Posterior vena cava (tissue), 2 donors: ENCODE measurements at regions not wholly inside any gene's neighbourhood (a gene's known extent, or its start where the extent isn't known, plus 50 kb on each side); places are given as distances from the start of the nearest gene placed in this dataset.
"Not testable (repeated sequence)": the region's sequence is repeated elsewhere in the genome, so short reads cannot be mapped to it uniquely, and the experiment has no call there.

Experiments
- DNase-seq: peaks from one replicate; pipeline ENCODE4 v3.0.0-alpha.2; 2020; ENCODE audit warnings: low spot score
- intact Hi-C, 2 donors: fragments of 100-400 bp; cut with DNase I; formaldehyde crosslinking; loops; one replicate each; pipeline versions ENCODE4 v1.14.1 to v1.14.2; 2022 to 2023
- donor health status: DM: yes; HTN: yes; CAD: no.
- donor health status: DM: yes; HTN: yes; CAD: no.

- no peak for DNase-seq
- intact Hi-C loops: no loop called here
These were observed 326.8 kb upstream of the POT1 start for GRCh38 chr7:125256446-125256845.

DNA sequence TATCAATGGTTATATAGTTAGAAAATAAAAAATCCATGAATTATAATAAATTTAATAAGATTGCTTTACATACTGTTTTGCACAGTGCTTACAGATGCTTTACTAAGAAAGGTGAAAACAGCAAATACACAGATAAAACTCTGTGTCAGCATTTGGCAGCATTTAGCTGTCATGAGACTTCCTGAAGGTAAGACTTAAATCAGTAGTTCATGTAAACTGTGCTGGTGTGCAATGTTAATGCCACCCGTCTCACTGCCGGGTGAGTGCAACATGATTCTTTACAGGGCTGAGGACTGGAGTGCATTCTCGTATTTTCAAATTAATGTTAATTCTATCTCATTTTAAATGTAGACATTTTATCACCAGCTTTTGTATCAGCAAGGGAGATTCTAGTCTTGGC lies 326.2 kb upstream of the POT1 start:
- intact Hi-C loops: no loop called here
- DNase-seq: no peak

GRCh38 chr7:125254566-125254965 lies 324.9 kb upstream of the POT1 start:
- no peak for DNase-seq
- intact Hi-C loops: no loop called here

DNA sequence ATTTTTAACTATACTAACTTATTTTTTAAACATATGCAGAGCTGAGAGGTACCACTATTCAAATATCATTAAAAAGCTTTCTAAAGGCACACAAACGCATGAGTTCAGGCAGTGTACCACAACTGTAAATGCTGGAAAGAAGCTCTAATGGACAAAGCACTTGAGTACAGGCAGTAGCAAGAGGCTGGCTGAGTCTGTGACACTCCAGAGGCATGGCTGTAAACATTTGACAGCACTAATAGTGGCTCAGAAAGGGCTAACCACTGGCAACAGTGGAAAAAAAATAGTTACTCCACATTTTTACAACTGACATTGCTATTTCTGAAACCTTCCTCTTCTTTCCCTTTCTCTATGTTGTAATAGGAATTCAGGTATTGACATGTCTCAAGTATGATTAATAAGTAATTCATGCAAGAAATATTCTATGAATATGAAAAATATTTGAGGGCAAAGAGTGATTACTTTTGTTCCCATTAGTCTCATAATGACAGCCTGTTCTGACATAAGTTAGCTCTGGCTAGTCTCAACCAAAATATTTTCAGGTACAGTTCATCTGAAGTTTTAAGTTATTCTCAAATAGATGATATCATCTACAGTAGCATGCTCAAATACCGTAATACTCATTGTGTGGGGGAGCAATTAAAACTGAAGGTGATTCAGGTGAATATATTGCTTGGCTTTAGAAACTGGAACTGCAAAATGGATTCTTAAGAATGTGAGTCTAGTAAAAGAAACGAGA lies 324.0 kb upstream of the POT1 start:
- no peak for DNase-seq
- intact Hi-C loops: no loop called here

DNA sequence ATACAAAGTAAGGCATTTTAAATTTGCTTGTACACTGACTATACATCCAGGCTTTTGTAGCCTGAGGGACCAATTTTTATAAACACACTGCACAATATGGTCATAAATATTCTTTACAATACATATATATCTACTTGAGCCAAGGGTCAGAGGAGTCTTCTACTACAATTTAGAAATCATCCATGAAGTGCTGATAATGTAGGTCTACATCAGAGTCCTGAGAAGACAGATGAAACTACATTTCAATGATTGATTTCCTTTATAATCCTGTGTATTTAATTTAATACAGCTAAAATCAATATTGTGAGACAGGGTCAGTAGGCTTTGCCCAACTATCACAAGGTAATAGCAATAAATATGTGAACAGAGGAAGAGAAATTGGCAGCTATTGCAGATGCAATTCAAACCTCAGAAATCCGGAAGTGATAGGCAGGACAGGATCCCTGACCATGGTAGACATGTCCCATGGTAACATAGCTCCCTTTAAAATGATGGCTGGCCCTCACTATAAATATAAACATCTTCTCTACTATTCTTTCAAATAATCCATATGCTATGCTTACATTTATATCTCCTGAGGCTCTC lies 318.0 kb upstream of the POT1 start:
- DNase-seq: no peak
- intact Hi-C loops: no loop called here

DNA sequence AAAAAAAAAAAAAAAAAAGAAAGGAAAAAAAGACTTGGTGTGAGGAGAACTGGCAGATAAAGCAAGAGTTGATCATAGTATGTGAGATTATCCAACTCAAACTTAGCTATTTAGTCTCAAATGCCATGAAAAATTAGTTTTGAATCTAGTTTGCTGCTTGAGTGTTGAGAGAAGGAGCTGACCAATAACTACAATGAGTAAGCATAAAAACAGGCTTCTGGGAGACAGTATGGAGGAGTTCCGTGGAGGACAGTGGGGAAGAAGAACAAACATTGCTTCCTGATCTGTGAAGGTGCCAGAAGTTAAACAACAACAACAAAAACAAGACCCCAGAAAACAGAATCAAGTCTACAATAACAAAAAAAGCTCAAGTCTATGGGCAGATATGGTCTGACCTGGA lies 317.1 kb upstream of the POT1 start:
- no peak for DNase-seq
- intact Hi-C loops: no loop called here

DNA sequence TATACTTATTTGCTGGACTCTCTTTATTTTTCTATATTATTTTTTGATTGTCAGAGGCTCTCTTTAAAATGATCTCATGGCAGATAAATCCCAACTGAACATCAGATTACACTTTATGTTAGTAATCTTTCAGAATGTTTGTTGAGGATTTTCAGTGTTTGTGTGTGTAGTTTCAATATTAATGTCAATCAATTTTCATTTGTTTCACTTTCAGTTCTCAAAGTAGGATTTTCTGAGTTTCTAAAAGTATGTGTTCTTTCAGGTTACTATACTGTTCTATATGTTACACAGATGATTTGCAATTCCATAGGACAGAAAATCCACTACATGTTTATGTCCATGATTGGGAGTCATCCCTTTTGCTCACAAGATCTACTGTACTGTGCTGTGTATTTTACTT lies 311.9 kb upstream of the POT1 start:
- no peak for DNase-seq
- intact Hi-C loops: no loop called here

DNA sequence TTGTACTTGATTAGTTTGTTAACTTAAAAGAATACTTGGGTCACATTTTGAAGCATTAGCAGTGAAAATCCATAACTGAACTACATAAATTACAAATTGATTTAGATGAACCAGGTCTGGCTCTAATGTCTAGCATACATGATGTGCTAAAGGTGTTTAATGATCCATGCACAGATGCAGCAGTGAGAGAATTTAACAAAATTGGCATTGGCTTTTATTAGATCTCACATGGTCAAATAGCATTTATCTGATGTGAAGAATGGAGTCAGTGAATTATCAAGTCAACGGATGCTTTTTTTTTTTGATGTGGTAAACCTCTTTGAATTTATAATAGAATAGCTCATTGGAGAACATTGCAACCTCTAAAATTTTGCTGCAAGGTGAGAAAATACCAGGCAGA lies 293.0 kb upstream of the POT1 start:
- intact Hi-C loops: no loop called here
- no peak for DNase-seq

- DNase-seq: no peak
- intact Hi-C loops: no loop called here
These were observed 288.5 kb upstream of the POT1 start for GRCh38 chr7:125218076-125218475.

GRCh38 chr7:125201002-125201401 lies 271.4 kb upstream of the POT1 start:
- intact Hi-C loops: no loop called here
- DNase-seq: no peak

DNA sequence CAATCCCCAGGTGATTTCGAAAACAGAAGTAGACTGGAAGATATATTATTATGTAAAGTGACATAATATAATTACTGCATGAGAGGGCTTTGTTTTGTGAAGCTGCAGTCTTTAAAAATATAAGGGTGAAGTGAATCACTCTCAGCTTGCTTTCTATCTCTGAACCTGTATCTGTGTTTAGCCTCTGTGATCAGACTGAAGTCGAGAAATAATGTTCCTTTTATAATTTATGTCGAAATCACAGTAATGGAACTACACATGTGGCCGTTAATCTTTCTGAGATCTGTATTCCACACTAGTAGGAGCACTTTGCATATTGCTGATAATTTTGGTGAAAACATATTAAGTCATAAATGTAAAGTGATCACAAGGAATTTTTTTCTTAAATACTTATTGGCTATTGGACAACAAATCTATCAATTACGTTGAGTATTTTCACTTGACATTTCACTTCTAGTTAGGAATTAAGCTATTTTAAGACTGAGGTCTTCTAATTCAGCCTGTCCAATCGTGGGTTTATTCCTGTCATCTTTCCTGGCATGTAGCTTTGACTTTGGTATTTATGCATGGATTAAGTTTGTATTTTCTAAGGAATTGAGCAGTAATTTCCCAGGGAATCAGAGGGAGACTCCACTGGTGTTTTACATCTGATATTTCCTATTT lies 268.2 kb upstream of the POT1 start:
- DNase-seq: no peak
- intact Hi-C loops: no loop called here

DNA sequence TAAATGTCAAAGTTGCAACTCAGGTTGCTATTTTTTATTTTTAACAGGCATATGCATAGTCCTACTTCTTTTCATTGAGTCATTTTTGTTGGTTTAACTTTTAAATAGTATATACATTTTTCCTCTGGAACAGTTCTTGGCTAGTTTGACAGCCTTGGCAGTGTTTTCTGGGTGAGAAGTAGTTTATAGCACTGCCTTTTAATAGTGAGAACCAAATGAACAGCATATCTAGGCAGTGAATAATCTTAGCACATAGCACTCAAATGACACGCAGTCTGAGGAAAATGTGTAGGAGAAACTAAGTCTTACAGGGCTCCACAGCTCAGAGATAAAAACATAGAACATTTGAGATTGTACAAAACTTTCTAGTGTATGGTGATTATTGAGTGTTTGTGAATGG lies 265.5 kb upstream of the POT1 start:
- intact Hi-C loops: no loop called here
- no peak for DNase-seq

GRCh38 chr7:125193263-125193662 lies 263.6 kb upstream of the POT1 start:
- DNase-seq: no peak
- intact Hi-C loops: no loop called here

DNA sequence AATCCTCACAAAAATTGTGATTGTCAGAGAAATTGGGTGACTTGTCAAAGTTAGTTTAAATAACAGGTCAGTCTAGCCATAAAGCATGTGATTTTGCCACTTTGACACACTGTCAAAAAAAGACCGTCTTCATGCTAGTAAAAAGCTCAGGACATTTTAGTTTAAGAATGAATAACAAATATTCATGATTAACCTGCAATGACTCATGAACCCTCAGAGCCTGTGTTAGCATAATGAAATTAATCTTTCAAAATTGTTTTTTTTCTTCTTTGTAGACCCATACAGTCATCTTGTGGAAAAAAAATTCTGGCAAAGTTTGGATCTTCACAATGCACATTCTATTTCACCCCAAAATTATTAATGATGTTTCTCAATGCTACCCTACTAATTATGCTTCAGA lies 255.2 kb upstream of the POT1 start:
- intact Hi-C loops: no loop called here
- no peak for DNase-seq

DNA sequence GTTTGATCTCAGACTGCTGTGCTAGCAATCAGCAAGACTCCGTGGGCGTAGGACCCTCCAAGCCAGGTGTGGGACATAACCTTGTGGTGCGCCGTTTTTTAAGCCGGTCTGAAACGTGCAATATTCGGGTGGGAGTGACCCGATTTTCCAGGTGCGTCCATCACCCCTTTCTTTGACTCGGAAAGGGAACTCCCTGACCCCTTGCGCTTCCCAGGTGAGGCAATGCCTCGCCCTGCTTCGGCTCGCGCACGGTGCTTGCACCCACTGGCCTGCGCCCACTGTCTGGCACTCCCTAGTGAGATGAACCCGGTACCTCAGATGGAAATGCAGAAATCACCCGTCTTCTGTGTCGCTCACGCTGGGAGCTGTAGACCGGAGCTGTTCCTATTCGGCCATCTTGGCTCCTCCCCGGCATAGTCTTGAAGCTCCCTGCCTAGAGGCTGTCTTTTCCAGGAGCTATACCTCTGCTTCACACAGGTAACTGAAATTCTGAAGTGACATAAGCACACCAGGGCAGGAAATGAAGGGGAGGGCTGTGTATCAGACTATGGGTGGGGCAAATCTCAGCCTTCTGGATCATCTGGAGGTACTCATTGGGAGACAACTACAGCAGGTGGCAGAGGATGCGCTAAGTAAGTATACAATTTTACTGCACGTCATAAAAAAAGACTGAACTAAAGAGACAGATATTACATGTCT lies 252.1 kb upstream of the POT1 start:
- intact Hi-C loops, DNase-seq: not testable (repeated sequence)

DNA sequence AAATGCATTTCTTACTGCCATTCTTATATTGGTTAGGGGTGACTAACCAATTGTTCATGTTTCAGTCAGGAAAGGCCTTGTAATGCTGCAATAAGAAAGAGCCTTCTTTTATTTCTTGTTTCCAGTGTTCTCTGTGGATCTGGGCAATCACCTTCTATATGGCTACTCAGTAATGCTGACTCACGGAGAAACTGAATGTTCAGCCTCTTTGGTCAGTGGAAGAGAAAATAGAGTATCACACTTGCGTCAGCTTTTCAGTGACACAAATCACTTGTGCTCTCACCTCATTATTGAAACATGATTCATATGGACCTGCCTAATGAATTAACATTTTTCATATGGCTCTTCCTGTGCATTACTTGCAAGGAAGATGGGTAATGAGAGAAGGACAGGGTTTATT lies 243.9 kb upstream of the POT1 start:
- intact Hi-C loops: no loop called here
- no peak for DNase-seq

DNA sequence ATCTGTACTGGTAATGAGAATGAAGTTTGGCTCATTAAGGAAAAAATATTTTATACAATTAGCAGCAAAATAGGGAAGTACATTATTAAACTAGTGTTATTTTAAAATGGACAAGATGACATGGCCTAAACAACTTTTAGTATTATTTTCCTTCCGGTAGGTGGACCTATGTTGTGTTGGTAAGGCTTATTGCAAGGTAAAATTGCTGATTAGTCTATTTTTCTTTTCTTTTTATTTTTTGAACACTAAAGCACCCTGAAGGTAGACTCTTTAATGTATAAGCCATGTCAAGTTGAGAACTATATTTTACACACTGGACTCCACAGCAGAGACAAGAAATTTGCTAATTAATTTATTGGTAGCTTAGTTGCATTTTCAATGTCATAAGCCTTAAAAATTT lies 239.5 kb upstream of the POT1 start:
- intact Hi-C loops: no loop called here
- DNase-seq: no peak

DNA sequence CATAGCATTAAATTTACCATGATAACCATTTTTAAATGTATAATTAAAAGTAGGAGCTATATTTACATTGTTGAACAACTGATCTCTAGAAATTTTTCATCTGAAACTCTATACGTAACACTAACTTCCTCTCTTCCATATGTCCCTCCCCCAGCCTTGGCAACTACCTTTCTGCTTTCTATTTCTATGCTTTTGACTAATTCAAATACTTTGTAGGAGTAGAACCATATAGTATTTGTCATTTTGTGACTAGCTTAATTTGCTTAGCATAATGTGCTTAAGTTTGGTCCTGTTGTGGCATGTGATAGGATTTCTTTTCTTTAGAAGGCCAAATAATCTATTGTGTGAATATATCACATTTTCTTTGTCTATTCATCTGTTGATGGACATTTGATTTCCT lies 225.3 kb upstream of the POT1 start:
- DNase-seq: no peak
- intact Hi-C loops: no loop called here

DNA sequence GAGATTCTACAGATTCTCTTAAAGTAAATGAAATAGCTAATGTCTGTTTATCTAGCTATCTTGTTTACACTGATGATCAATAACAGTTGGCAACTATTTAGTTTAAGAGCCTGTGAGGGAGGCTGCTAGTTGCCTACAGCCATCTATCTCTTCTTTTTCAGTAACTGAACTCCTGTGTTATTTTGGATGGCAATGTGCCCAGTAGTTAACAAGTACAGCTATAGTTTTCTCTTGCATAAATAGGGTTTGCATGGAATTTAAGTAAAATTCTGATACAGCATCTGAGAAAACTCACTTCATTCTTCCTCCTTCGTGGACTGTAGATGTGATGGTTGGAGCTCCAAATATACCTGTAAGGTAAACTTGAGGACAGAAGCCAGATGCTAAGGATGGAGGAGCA lies 219.5 kb upstream of the POT1 start:
- intact Hi-C loops: no loop called here

DNA sequence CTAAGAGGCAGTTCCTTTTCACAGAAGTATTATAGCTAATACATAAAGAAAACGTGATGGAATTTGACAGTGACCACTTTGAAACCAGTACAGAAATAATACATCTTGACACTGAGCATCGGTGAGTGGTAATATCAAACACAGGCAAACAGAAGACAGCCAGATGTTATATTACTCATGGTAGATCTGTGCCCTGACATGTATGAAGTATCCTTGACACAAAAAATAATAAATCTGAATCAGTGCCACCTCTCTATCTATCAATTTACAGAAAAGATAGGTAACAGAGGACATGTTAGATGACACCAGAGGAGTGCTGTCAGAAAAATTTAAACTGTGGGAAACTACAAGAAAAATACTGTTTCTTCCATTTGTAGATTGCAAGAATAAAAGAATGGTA lies 217.4 kb upstream of the POT1 start:
- intact Hi-C loops: no loop called here
- DNase-seq: no peak

More for the DNA sequence above, 219.5 kb upstream of the POT1 start:
- no peak for DNase-seq
